NCI-H82 treated with DMSO at 0.1 percent for 48 hours (cell line): ENCODE measurements at regions not wholly inside any gene's neighbourhood (a gene's known extent, or its start where the extent isn't known, plus 50 kb on each side); places are given as distances from the start of the nearest gene placed in this dataset.

ENCODE experiments used
- DNase-seq: peaks from one replicate; lab custom pipeline; 2025; ENCODE audit not compliant: unreplicated experiment; lab: John Stamatoyannopoulos, UW

GRCh38 chr9:84393266-84393950, 52.9 kb upstream of the SLC28A3 start:
- no peak for DNase-seq

GRCh38 chr9:84394036-84394435, 53.5 kb upstream of the SLC28A3 start:
- no peak for DNase-seq

- DNase-seq, result peak; percentile 55
Observed at GRCh38 chr9:84397151-84397728, 56.7 kb upstream of the SLC28A3 start.

- no peak for DNase-seq
Observed at GRCh38 chr9:84397822-84398221, 57.3 kb upstream of the SLC28A3 start.

DNA sequence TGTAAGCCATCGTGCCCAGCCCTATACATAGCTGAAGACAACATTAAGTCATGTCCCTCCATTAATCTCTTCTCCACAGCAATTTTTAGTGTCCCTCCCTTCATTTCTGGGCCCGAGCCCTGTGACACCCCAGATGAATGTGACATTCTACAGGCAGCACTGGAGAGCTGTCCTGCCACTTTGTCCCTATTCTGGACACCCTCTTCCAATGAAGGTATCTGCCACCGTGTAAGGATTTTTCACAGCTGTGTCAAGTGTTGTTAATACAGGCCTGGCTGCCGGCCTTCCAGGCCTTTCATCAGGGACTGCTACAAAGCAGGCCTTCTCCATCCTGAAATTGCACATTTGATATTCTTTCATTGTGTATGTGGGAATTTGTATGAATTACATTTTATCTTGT, 62.0 kb upstream of the SLC28A3 start:
- DNase-seq, result no peak

GRCh38 chr9:84403288-84403687, 62.7 kb upstream of the SLC28A3 start:
- no peak for DNase-seq

DNA sequence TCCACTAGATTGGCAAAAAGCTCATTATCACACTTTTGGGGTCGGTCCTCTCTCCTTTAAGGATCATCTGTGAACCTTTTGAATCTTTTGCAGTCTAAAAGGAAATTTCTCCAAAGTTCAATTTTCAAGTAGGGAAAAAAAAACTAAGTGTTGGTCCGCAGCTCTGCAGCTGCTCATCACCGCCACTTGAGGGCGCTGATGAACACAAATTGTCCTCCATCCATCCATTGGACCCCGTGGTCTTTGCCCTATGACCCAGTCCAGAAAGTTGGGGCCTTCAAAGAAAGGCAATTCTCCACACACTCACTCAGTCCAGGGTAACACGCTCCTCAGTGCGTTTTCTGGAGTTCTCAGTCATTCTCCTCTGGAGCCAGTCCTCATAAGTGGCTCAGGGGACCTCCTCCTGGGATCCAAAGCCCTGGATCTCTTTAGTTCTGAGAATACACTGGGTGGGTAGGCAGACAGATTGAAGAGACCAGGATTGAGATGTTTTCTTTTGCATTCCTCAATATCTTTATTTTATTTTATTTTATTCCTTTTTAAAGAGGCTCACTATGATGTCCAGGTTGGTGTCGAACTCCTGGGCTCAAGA, 63.6 kb upstream of the SLC28A3 start:
- no peak for DNase-seq

GRCh38 chr9:84405667-84406066, 65.1 kb upstream of the SLC28A3 start:
- no peak for DNase-seq

- no peak for DNase-seq
Observed at GRCh38 chr9:84408416-84408815, 67.9 kb upstream of the SLC28A3 start.

DNA sequence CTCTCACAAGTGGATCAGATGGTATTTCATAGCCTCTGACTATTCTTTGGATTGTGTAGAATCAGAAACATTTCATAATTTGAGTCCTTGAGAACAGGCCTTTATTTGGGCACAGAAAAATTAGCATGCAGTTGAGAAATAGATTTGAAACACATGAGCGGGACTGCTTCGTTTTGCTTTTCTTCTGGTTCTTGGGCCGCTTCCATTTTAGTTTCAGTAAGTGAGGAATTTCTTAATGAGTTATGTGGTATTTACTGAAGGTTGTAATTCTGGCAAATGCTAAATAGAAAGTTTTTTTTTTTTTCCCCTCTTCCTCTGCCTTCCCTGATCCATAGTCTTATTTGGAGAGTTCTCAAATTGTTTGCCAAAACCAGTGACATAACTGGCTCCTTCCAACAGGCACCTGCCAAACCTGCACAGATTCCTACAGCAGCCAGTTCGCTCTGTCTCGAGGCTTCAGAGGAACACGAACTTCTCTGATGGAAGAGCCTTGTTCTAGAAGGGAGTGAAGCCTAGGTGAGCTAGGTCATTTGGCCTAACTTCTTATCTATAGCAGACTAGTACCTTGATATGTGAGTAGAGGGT, 71.2 kb upstream of the SLC28A3 start:
- DNase-seq, result no peak

- no peak for DNase-seq
Observed at GRCh38 chr9:84412654-84413053, 72.1 kb upstream of the SLC28A3 start.

- no peak for DNase-seq
Observed at GRCh38 chr9:84413301-84413700, 72.7 kb upstream of the SLC28A3 start.

GRCh38 chr9:84419031-84419602, 78.6 kb upstream of the SLC28A3 start:
- DNase-seq, result no peak

DNA sequence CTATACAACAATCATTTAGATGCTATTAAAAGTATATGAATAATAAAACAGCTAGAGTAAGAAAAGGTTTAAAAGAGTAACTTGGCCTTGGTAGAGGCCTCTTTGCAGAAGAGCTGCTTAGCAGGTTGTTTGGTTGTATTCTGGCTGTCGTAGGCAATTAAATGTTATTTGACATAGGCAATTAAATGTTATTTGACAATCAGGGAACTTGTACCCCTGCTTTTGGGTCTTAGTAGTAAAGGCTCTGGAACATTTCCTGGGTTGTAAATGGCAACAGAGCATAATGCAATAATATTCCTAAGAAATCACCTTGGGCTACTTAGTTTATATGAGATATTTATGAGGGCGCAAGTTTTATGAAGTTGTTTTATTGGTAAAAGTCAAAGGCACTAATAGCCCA, 84.4 kb upstream of the SLC28A3 start:
- no peak for DNase-seq

GRCh38 chr9:84432746-84433145, 92.2 kb upstream of the SLC28A3 start:
- DNase-seq, result no peak

GRCh38 chr9:84435902-84436301, 95.3 kb upstream of the SLC28A3 start:
- no peak for DNase-seq

DNA sequence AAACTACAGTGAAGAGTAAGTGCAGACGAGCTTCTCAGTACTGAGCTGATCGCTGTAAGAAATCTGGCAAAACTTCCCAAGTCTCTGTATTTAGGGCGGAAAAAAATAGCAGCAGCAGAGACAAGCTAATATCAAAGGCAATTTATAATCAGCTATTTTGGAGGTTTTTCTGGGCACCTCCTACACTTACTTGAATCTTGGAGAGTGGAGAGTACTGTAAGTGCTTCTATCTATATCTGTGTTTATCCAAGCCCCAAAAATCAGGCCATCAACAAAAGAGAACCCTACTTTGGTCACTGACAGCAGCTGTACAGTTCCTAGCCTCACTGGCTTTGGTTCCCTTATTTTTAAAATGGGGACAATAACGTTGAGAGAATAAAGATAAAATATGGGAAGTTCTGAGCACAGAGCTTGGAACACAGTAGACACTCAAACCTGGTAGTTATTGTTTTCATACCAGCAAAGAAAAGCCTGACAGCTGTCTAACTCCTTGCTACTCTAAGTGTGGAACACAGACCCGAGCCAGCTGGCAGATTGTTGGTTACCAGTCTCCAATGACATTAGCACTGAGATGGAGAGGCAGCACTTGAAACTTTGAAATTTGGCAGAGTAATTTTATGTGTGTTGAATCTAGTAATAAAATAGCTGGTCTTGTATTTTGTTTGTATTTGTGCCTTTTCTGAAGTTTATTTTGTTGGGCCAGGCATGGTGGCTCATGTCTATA, 96.0 kb upstream of the SLC28A3 start:
- DNase-seq, result no peak

DNA sequence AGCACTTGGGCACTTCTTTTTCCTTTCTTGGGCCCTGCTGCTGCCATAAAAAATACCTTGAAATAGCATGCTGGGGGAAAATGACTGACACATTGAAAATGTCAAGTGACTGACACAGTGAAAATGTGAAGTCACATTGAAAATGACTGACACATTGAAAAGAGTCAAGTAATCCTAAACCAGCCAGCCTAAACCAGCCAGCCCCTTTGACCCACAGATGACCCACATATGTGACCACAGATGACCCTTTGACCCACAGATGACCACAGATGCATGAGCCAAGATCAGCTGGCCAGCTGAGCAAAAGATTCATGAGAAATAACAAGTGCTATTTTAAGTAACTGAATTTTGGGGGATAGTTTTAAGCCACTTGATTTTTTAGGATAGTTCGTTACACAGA, 97.8 kb upstream of the SLC28A3 start:
- no peak for DNase-seq

DNA sequence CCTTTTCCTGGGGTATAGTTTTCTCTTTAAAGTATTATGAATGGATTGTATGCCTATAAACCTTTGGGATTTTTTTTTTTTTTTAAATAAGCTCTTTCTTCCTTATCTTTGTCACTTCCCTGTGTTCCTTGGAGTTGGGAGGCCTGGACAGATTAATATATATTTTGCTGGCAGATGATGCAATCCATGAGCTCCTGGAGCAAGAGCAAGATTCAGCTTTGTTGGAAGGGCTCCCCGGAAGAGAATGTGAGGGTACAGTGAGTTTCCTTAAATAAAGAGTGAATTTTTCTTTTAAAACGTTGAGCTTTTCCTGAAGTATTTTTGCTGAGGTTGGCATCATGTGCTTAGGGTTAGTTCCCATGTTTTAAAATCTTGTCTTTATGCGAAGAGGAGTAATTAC, 98.7 kb upstream of the SLC28A3 start:
- DNase-seq, result no peak

DNA sequence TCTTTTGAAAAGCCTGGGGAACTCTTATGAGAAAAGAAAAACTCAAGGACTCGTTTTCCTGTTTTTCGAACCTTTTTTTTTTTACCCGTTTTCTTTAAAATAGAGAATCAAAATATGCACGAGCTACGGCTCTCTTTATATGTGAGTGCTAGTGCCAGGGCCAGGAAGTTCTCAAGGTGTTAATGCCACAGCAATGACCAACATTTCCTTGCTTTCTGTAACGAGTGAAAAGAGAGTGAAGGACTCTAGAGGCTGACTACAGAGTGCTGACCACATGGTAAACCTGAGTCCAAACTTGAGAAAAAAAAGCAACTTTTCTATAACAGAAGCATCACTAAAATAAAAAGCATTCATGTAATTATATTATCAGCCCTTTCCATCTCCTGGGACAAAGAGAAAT, 102.2 kb upstream of the SLC28A3 start:
- DNase-seq, result no peak

DNA sequence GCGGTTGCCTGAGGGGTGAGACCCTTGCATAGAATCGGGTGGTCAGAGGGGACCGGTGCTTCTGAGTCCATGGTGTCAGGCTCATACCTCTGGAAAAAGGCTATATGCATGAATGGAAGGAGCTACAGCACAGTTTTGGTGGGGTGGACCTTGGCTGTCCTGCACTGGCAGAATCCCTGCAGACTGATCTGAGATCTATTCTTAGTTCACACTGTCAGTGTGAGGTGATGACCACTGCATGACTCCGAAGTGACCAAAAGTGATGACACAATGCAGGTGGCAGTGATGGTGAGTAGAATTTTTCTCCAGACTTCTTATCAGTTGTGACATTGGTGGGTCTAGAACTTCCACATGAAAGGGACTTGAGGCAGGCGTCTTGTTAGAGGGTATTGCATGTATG, 105.2 kb upstream of the SLC28A3 start:
- no peak for DNase-seq
